GM18519 (cell line): ENCODE measurements at regions not wholly inside any gene's neighbourhood (a gene's known extent, or its start where the extent isn't known, plus 50 kb on each side); places are given as distances from the start of the nearest gene placed in this dataset.

Experiments
- ATAC-seq: cut with Tn5 transposase; IDR thresholded peaks from one replicate; pipeline ENCODE4 v1.9.1; 2021; ENCODE audit warnings: mild to moderate bottlenecking, moderate library complexity; ENCODE audit not compliant: unreplicated experiment, low FRiP score

GRCh38 chr9:7405924-7406604, 393.5 kb downstream of the DMAC1 start:
- peak; percentile 91 for ATAC-seq

GRCh38 chr9:7403839-7404487, 395.6 kb downstream of the DMAC1 start:
- no peak for ATAC-seq

DNA sequence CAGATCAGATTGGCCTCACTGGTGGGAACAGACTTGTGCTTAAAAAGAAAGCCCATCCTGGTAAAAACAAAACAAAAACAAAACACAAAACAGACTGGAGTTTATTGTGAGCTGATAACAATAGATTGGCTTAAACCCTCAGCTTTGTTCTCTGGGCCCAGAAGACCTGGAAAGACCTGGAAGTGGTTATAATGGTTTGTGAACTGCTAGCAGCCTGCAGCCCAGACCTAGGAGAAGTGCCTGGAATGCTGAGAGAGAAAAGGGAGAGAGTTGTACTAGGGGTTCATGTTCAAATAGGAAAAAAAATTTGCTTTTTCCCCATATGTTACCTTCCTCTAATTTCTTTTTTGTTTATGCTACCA, 396.6 kb downstream of the DMAC1 start:
- no peak for ATAC-seq

- ATAC-seq = no peak
Measured at GRCh38 chr9:7402334-7403027, 397.1 kb downstream of the DMAC1 start.

- ATAC-seq = no peak
Measured at GRCh38 chr9:7401116-7401515, 398.5 kb downstream of the DMAC1 start.

GRCh38 chr9:7394002-7394774, 405.4 kb downstream of the DMAC1 start:
- no peak for ATAC-seq

DNA sequence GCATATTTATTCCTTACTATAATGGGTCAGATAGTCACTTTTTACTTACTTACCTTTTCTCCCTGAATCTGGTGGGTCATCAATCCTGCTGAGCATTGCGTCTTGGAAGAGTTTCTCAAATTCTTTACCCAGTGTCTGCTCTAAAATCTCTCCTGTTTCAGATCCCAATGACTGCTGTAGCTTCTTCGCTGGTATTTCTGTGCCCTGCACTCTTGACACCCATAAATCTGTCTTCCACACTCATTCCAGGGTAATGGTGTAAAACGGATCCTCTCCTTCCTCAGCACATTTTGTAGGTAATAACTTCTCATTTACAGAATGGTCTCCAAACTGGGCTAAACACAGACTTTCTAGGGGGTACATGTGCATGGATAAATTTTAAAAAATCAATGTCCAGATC, 407.4 kb downstream of the DMAC1 start:
- ATAC-seq = no peak

DNA sequence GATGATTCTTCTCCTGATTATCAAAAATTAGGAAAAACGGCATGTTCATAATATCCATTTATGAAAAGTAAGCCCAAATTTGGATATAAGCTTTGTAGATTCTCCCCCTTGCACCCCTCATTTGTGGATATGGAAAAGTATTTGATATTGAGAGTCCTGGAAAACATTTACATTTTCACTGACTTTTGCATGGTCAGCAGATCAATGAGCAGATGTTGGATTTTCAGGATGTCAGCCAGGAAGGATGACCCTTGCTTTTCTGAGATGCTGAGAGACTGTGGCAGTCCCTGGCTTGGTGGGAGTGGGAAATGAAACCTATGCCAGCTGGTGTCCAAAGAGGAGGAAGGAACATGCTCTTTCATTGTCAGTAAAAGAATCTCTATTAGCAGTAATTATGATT, 410.8 kb downstream of the DMAC1 start:
- ATAC-seq = no peak

DNA sequence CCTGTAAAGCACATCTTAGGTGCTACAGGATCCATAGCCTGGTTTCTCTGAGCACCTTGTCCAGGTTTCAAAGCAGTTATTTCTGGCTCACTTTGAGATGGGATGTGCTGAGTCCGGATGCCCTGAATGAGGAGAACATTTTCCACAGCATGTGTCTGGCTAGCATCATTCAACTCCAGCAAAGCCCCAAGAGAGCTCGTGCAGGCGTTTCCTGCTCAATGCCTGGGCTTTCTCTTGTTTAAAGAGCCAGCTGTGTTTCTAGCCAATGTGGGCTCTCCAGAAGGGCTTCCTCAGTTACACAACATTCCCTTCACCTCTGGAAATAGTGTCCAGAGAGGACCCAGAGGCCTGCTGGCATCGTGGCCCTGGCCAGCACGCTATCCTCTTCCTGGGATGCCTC, 411.7 kb downstream of the DMAC1 start:
- ATAC-seq = no peak

- no peak for ATAC-seq
Measured at GRCh38 chr9:7382304-7382703, 417.3 kb downstream of the DMAC1 start.

- ATAC-seq = no peak
Measured at GRCh38 chr9:7377489-7377888, 422.1 kb downstream of the DMAC1 start.

DNA sequence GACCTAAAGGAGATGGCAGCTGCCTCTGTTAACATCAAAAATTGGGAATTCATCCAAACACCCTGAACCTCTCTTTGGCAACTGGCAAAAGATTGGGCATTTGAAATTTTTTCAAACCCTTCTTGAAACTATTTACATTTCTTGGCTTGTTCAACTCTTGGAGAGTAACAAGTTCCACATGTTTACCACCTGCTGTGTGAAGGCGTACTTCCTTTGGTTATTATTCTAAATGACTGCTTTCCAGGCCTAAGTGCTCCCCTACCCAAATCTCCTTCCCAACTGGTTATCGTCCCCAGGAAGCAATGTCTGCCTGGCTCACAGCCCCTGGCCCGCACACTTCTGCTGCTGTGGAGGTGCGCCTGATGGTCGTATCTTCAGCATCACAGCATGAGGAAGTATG, 422.7 kb downstream of the DMAC1 start:
- no peak for ATAC-seq

GRCh38 chr9:7376213-7376612, 423.4 kb downstream of the DMAC1 start:
- no peak for ATAC-seq

- ATAC-seq = no peak
Measured at GRCh38 chr9:7375013-7375511, 424.5 kb downstream of the DMAC1 start.

DNA sequence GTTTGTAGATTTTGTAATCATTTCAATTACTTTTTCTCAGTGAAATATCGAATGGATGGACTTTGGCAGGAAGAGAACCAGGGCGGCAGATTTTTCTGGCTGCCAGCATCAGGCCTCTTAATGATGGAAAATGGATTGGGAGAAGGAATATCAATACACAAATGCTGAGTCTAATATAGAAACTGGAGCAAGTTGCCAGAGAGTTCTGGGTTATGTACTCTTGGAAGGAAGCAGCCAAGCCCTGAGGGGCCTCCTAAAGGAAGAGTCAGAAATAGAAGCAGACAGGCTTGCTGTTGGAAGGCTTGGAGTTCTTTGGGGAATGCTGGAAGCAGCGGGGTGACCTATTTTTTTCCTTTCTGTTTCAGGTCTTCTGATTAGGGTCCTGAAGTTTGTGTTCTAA, 428.6 kb downstream of the DMAC1 start:
- no peak for ATAC-seq

- no peak for ATAC-seq
Measured at GRCh38 chr9:7370381-7370780, 429.2 kb downstream of the DMAC1 start.

DNA sequence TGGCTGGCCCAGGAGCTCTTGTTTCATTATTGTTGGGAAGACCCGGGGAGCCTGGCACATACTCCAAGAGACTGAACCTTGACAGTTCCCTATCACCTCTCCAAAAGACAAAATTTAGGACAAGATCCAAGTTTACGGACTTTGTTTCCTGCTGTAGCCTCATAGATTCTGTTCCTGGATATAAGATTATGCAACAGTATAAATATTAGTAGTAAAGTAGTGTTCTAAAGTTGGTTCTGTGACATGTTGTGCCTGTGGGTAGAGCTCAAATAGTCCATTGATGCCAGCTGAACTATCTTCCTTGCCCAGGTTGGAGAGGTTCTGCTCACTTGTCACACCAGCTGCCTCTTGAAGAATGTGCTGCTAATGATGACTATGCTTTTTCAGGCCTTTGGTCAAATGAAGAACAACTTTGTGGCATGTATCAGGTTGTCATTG, 430.2 kb downstream of the DMAC1 start:
- ATAC-seq = no peak

GRCh38 chr9:7368410-7369292, 430.9 kb downstream of the DMAC1 start:
- ATAC-seq = no peak

GRCh38 chr9:7367726-7368125, 431.9 kb downstream of the DMAC1 start:
- ATAC-seq = no peak

GRCh38 chr9:7366121-7366520, 433.5 kb downstream of the DMAC1 start:
- ATAC-seq = no peak
